Epithelial cell of esophagus (primary cell): ENCODE measurements at regions not wholly inside any gene's neighbourhood (a gene's known extent, or its start where the extent isn't known, plus 50 kb on each side); places are given as distances from the start of the nearest gene placed in this dataset.

Experiments used
- DNase-seq: peaks from one replicate; pipeline ENCODE4 v3.0.0; 2010; ENCODE audit warnings: low read depth
- H3K4me3 ChIP-seq: 2 replicates; pipeline ENCODE4 v1.5.1; 2011; ENCODE audit warnings: mild to moderate bottlenecking, low read length, control low read depth
- TF ChIP-seq, protein P1 (sequence below): IDR thresholded peaks from 2 replicates; pipeline ENCODE4 v1.5.1; 2011; ENCODE audit warnings: low read depth, mild to moderate bottlenecking, low read length, control low read depth, inconsistent platforms; ENCODE audit not compliant: insufficient read depth; ENCODE audit errors: missing control alignments

DNA sequence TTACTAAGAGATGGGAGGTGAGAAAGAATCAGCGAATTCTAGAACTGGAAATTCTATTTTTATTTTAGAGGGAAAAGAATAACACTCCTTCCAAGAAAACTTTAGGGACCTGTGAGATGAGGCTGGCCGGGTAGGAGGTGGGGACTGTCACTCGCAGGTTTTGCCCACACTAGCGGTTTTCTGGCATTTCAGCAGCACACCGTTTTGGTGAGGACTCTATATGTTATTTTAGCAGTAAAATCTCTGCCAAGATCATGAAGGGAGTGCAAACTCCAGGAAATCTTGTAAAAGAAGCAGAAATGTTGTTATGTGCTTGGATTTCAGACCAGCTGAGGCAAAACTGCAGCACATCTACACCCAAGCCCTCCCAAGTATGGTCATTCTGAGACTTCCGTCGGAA is 470.6 kb downstream of the PSAT1 start:
- TF ChIP-seq, protein P1, sequence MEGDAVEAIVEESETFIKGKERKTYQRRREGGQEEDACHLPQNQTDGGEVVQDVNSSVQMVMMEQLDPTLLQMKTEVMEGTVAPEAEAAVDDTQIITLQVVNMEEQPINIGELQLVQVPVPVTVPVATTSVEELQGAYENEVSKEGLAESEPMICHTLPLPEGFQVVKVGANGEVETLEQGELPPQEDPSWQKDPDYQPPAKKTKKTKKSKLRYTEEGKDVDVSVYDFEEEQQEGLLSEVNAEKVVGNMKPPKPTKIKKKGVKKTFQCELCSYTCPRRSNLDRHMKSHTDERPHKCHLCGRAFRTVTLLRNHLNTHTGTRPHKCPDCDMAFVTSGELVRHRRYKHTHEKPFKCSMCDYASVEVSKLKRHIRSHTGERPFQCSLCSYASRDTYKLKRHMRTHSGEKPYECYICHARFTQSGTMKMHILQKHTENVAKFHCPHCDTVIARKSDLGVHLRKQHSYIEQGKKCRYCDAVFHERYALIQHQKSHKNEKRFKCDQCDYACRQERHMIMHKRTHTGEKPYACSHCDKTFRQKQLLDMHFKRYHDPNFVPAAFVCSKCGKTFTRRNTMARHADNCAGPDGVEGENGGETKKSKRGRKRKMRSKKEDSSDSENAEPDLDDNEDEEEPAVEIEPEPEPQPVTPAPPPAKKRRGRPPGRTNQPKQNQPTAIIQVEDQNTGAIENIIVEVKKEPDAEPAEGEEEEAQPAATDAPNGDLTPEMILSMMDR, result no peak
- no peak for DNase-seq
- H3K4me3 ChIP-seq, result no peak overlapping the region

GRCh38 chr9:78769690-78770089 is 472.8 kb downstream of the PSAT1 start:
- DNase-seq, result peak; percentile 68
- TF ChIP-seq, protein P1, result no peak
- H3K4me3 ChIP-seq, result no peak overlapping the region

DNA sequence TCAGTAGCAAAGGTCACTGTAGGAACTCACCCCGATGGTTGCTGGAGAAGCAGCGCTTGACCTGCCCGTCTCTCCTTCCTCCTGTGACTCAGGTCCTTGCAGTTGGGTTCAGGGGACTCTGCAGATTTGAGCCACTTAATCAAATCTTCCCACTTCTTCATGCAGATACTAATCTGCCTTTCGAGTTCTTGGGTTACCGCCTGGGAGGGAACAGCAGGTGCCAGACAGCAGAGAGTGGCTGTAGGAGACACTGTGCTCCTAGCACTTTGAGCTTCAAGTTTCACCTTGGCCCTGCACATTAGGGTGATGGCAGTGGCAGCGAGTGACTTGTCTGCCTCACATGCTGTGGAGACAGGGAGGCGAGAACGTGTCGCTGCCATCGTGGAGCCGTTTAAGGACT is 478.3 kb downstream of the PSAT1 start:
- no peak overlapping the region for H3K4me3 ChIP-seq
- DNase-seq, result no peak
- TF ChIP-seq, protein P1, result no peak

DNA sequence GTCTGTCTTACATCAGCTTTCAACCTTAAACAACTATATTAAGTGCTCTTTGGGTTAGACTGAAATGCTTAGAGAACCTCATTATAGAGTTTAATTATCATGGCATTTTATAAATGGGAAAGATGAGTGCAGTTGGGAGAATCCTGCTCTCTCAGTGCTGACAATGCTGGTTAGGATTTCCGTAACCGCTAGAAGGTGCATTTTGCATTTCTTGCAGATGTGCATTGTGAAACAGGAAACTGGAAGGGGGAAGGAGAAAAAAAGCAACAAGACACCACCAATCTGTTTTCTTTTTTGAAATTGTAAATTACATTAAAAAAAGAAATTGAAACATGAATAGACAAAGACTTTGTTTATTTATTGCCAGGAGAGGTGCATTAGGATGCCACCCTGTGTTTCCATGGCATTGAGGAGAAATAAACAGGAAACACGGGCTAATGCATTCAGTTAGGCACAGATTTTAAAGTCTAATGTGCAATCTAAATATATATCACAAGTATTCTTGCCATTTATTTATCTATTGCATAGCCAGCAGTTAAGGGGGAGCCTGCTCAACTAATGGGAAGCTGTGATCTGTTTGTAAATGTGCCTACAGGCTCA is 478.9 kb downstream of the PSAT1 start:
- no peak overlapping the region for H3K4me3 ChIP-seq
- DNase-seq, result no peak
- TF ChIP-seq, protein P1, result no peak

DNA sequence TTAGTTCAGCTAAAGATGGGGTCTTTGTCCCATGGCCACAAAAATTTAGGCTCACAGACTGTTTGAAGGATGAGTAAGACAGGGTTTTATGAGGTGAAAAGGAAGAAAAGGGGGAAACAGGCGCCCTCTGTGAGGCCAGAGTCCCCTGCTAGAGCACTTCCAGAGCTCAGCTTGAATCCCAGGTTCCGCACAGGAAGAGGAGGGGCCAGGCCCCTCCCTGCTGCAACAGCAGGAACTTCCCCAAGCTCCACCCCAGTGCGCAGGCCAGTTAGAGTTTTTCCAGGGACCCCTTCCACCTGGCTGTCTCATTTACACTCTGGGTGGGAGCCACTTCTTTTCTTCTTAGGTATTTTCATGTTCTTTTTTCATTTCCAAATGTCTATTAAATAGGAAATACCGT is 480.8 kb downstream of the PSAT1 start:
- TF ChIP-seq, protein P1, result no peak
- H3K4me3 ChIP-seq, result no peak overlapping the region
- DNase-seq, result no peak

DNA sequence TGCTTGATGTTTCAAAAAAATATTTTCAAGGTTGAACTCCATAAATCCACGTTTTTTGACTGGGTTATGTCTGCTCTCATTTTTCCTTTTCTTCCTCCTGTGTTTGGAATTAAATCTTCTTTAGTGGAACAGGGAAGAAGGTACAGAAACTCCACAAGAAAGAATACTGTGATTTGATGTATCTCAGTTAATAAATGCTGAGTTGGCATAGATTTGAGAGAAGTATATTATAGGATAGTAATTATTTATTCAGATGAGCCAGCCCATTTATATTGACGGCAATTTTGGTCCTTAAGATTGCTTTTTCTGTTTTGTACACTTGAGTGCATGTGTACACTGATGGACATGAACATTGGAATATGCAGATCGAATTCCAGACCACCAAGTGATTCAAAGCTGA is 481.4 kb downstream of the PSAT1 start:
- TF ChIP-seq, protein P1, result no peak
- DNase-seq, result no peak
- no peak overlapping the region for H3K4me3 ChIP-seq

GRCh38 chr9:78778861-78779374 is 482.0 kb downstream of the PSAT1 start:
- no peak overlapping the region for H3K4me3 ChIP-seq
- TF ChIP-seq, protein P1, result no peak
- no peak for DNase-seq
